HEK293T (cell line): ENCODE measurements at regions not wholly inside any gene's neighbourhood (a gene's known extent, or its start where the extent isn't known, plus 50 kb on each side); places are given as distances from the start of the nearest gene placed in this dataset.

ENCODE experiments used
- CTCF ChIA-PET: fragments of 350-600 bp; formaldehyde crosslinking; extraction: SDS; loops from one replicate; lab custom pipeline; 2021; ENCODE audit warnings: antibody characterized with exemption, inconsistent platforms; lab: Yijun Ruan, JAX
- POLR2A ChIA-PET: fragments of 350-600 bp; formaldehyde crosslinking; extraction: SDS; loops from one replicate; lab custom pipeline; 2020; ENCODE audit warnings: antibody characterized with exemption, inconsistent platforms; lab: Yijun Ruan, JAX
- DNase-seq: peaks from one replicate; pipeline ENCODE4 v3.0.0; 2012; ENCODE audit warnings: mixed read lengths; ENCODE audit errors: extremely low spot score
- ARNT ChIP-seq: fragments of 450-650 bp; IDR thresholded peaks from 2 replicates; pipeline ENCODE4 v1.6.1; 2017; ENCODE audit warnings: mild to moderate bottlenecking
- BHLHE40 ChIP-seq: fragments of 450-650 bp; IDR thresholded peaks from 2 replicates; pipeline ENCODE4 v1.6.1; 2016; ENCODE audit warnings: mild to moderate bottlenecking, moderate library complexity, borderline replicate concordance
- CTBP1 ChIP-seq: fragments of 450-650 bp; IDR thresholded peaks from 2 replicates; pipeline ENCODE4 v1.6.1; 2016; ENCODE audit warnings: borderline replicate concordance
- ELF4 ChIP-seq: fragments of 450-650 bp; IDR thresholded peaks from 2 replicates; pipeline ENCODE4 v1.6.1; 2017; ENCODE audit warnings: antibody characterized with exemption
- FOXA1 ChIP-seq: fragments of 450-650 bp; IDR thresholded peaks from 2 replicates; pipeline ENCODE4 v1.6.1; 2016; ENCODE audit warnings: mild to moderate bottlenecking
- FOXK2 ChIP-seq: fragments of 450-650 bp; IDR thresholded peaks from 2 replicates; pipeline ENCODE4 v1.6.1; 2016; ENCODE audit warnings: mild to moderate bottlenecking
- FOXM1 ChIP-seq: fragments of 450-650 bp; IDR thresholded peaks from 2 replicates; pipeline ENCODE4 v1.6.1; 2017; ENCODE audit warnings: mild to moderate bottlenecking, borderline replicate concordance
- HDGF ChIP-seq: fragments of 450-650 bp; IDR thresholded peaks from 2 replicates; pipeline ENCODE4 v1.6.1; 2017; ENCODE audit warnings: antibody characterized with exemption, borderline replicate concordance
- L3MBTL2 ChIP-seq: fragments of 450-650 bp; conservative IDR thresholded peaks from 2 replicates; pipeline ENCODE4 v1.6.1; 2016; ENCODE audit warnings: mild to moderate bottlenecking
- LEF1 ChIP-seq: fragments of 450-650 bp; IDR thresholded peaks from 2 replicates; pipeline ENCODE4 v1.6.1; 2017; ENCODE audit warnings: mild to moderate bottlenecking, borderline replicate concordance
- NFRKB ChIP-seq: fragments of 450-650 bp; IDR thresholded peaks from 2 replicates; pipeline ENCODE4 v1.6.1; 2016; ENCODE audit warnings: mild to moderate bottlenecking, moderate library complexity
- SP1 ChIP-seq: fragments of 450-650 bp; IDR thresholded peaks from 2 replicates; pipeline ENCODE4 v1.6.1; 2017
- SUZ12 ChIP-seq: fragments of 450-650 bp; IDR thresholded peaks from 2 replicates; pipeline ENCODE4 v1.6.1; 2016; ENCODE audit warnings: mild to moderate bottlenecking
- TARDBP ChIP-seq: fragments of 450-650 bp; IDR thresholded peaks from 2 replicates; pipeline ENCODE4 v1.6.1; 2016
- ZNF384 ChIP-seq: fragments of 450-650 bp; IDR thresholded peaks from 2 replicates; pipeline ENCODE4 v1.6.1; 2016
- TF ChIP-seq, protein P1 (sequence below): fragments of 450-650 bp; IDR thresholded peaks from 2 replicates; pipeline ENCODE4 v1.6.1; 2016

DNA sequence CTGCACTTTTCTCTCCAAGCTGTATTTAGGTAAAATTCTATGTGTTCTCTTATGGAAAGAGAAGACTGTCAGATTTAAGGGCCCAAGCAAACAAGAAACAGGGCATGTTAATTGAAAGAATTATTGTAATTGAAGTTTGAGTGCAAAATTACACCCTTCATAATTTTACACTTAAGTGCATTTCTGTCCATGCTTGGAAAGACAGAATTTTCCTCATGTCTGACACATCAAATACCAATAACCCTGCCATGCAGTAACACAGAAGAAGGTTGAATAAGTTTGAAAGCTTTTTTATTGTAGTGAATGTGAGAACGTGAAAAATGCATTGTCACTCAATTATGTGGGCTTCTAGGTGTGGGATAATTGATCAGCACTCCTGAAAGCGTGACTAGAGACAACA, 52.9 kb upstream of the PARD3B start:
- POLR2A ChIA-PET: no interaction called here
- no peak for DNase-seq
- CTCF ChIA-PET: no interaction called here
- TF ChIP-seq NFRKB (no peak), FOXK2 (no peak), L3MBTL2 (no peak), TARDBP (no peak), SP1 (no peak)

DNA sequence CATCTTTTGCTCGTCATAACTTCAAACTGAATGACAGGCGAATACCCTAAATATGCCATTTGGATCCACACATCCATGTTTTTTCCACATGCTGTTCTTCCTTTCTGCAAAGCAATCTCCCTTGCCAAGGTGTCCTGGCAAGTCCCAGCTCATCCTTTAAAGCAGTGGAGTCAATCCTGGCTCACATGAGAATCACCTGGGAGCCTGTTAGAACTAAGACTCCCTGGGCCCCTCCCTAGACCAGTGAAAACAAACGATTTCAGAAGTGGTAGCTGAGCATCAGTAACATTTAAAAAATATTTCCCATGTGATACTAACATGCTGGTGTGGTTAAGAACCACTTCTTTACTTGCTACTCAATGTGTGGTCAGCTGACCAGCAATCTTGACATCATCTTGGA, 50.6 kb upstream of the PARD3B start:
- DNase-seq: no peak
- TF ChIP-seq ZNF384 (no peak), SUZ12 (no peak), NFRKB (no peak), FOXK2 (no peak), ARNT (no peak), ELF4 (no peak), L3MBTL2 (no peak), LEF1 (no peak)
- POLR2A ChIA-PET: no interaction called here
- CTCF ChIA-PET: no interaction called here

DNA sequence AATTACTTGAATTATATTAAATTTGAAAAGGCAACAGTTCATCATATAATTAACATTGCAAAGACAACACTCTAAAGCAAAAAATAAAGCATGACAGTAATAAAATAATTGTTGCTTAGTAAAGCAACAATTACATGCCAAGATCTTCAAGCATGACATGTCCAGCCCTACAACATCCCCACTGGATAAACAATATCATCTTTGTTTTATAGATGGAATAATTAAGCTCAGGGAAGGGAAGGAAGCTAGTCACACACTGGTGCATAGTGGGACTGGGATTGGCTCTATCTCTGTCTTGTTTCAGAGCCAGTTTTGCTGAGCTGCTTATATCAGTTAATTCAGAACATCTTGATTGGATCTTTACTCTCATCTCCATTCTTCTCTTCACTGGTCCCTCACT, 49.9 kb upstream of the PARD3B start:
- DNase-seq: no peak
- ChIA-PET CTCF (no interaction called here), POLR2A (no interaction called here)
- TF ChIP-seq ELF4: no peak
- no peak for TF ChIP-seq CTBP1
- TF ChIP-seq FOXM1: no peak
- TF ChIP-seq FOXA1: no peak
- TF ChIP-seq FOXK2: no peak
- TF ChIP-seq ARNT: no peak
- no peak for TF ChIP-seq HDGF
- TF ChIP-seq SP1: no peak
- TF ChIP-seq SUZ12: no peak
- TF ChIP-seq LEF1: no peak
- TF ChIP-seq BHLHE40: no peak
- TF ChIP-seq, protein P1, sequence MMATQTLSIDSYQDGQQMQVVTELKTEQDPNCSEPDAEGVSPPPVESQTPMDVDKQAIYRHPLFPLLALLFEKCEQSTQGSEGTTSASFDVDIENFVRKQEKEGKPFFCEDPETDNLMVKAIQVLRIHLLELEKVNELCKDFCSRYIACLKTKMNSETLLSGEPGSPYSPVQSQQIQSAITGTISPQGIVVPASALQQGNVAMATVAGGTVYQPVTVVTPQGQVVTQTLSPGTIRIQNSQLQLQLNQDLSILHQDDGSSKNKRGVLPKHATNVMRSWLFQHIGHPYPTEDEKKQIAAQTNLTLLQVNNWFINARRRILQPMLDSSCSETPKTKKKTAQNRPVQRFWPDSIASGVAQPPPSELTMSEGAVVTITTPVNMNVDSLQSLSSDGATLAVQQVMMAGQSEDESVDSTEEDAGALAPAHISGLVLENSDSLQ: no peak
- TF ChIP-seq L3MBTL2: no peak
- TF ChIP-seq ZNF384: no peak
- TF ChIP-seq NFRKB: no peak
